A549 (cell line): ENCODE measurements at regions not wholly inside any gene's neighbourhood (a gene's known extent, or its start where the extent isn't known, plus 50 kb on each side); places are given as distances from the start of the nearest gene placed in this dataset.

ENCODE experiments used
- ATAC-seq, 2 experiments: fragments of 200-7000 bp in 1 of 2; fragments of >200 bp in 1 of 2; cut with Nextera tagmentation in 1 of 2; cut with Tn5 transposase in 1 of 2; 3 replicates each; pipeline versions ENCODE4 v1.8.0 to v1.9.1; 2018 to 2020; ENCODE audit warnings: mild to moderate bottlenecking in 1 of 2, moderate library complexity in 1 of 2
- CTCF ChIA-PET: fragments of 300-600 bp; sonication (Branson Sonifier 250); formaldehyde crosslinking; extraction: SDS; loops from one replicate; lab custom pipeline; 2021; ENCODE audit warnings: antibody characterized with exemption, inconsistent platforms; lab: Yijun Ruan, JAX
- POLR2A ChIA-PET: fragments of 350-600 bp; formaldehyde crosslinking; extraction: SDS; loops from one replicate; lab custom pipeline; 2021; ENCODE audit warnings: antibody characterized with exemption, inconsistent platforms; lab: Yijun Ruan, JAX
- DNase-seq, 2 experiments: peaks; one replicate each; pipeline versions ENCODE4 v3.0.0 to v3.0.0-alpha.2; 2011 to 2016; ENCODE audit warnings: low read depth in 1 of 2, low spot score in 1 of 2
- FAIRE-seq: peaks from 2 replicates; lab custom pipeline; 2011; peaks lifted over from hg19 to GRCh38; lab: Jason Lieb, UNC
- H3K27ac ChIP-seq, 2 experiments: fragments of >200 bp; sonication (Bioruptor Twin); formaldehyde crosslinking; 3 replicates each; pipeline ENCODE4 v1.5.1; 2016 to 2017
- H3K4me1 ChIP-seq: fragments of >200 bp; sonication (Bioruptor Twin); formaldehyde crosslinking; 3 replicates; pipeline ENCODE4 v1.6.1; 2016
- H3K4me2 ChIP-seq: fragments of >200 bp; sonication (Bioruptor Twin); formaldehyde crosslinking; 3 replicates; pipeline ENCODE4 v1.6.1; 2016
- H3K4me3 ChIP-seq: fragments of >200 bp; sonication (Bioruptor Twin); formaldehyde crosslinking; 3 replicates; pipeline ENCODE4 v1.5.1; 2016
- H3K9me3 ChIP-seq: fragments of >200 bp; sonication (Bioruptor Twin); formaldehyde crosslinking; 3 replicates; pipeline ENCODE4 v1.6.1; 2016
- CEBPB ChIP-seq, 2 experiments: fragments of >200 bp in 1 of 2; sonication (Bioruptor Twin) in 1 of 2; formaldehyde crosslinking in 1 of 2; IDR thresholded peaks; 2 replicates each; pipeline ENCODE4 v1.6.1; 2012 to 2016
- CHD2 ChIP-seq: fragments of 150-350 bp; IDR thresholded peaks from 2 replicates; pipeline ENCODE4 v1.6.1; 2014; ENCODE audit warnings: low read length; ENCODE audit not compliant: partially characterized antibody
- EHMT2 ChIP-seq: fragments of 200-600 bp; sonication (generic); IDR thresholded peaks from 2 replicates; pipeline ENCODE4 v1.6.1; 2016; ENCODE audit warnings: antibody characterized with exemption, low read depth, mild to moderate bottlenecking, moderate library complexity
- FOXS1 ChIP-seq: fragments of 250-450 bp; sonication (Bioruptor Pico); IDR thresholded peaks from 2 replicates; pipeline ENCODE4 v1.5.0; 2020; ENCODE audit warnings: mild to moderate bottlenecking, moderate library complexity
- HDAC2 ChIP-seq: fragments of 200-600 bp; sonication (generic); IDR thresholded peaks from 2 replicates; pipeline ENCODE4 v1.6.1; 2016
- HEYL ChIP-seq: fragments of 250-450 bp; sonication (Bioruptor Pico); IDR thresholded peaks from 2 replicates; pipeline ENCODE4 v1.8.0; 2021; ENCODE audit warnings: mild to moderate bottlenecking, moderate library complexity
- HOXB13 ChIP-seq: fragments of 250-450 bp; sonication (Bioruptor Pico); IDR thresholded peaks from 2 replicates; pipeline ENCODE4 v1.5.0; 2020; ENCODE audit warnings: low read depth, mild to moderate bottlenecking, moderate library complexity
- HOXB5 ChIP-seq: fragments of 250-450 bp; sonication (Bioruptor Pico); IDR thresholded peaks from 2 replicates; pipeline ENCODE4 v1.5.0; 2020; ENCODE audit warnings: mild to moderate bottlenecking, moderate library complexity
- KDM5A ChIP-seq: fragments of 200-600 bp; sonication (generic); IDR thresholded peaks from 2 replicates; pipeline ENCODE4 v1.6.1; 2016; ENCODE audit warnings: antibody characterized with exemption, mild to moderate bottlenecking
- MYC ChIP-seq: IDR thresholded peaks from 2 replicates; pipeline ENCODE4 v1.6.1; 2012; ENCODE audit warnings: mild to moderate bottlenecking, inconsistent platforms, low read length, improper control_type of control experiment, borderline replicate concordance
- NFE2L2 ChIP-seq: fragments of 150-350 bp; conservative IDR thresholded peaks from 2 replicates; pipeline ENCODE4 v1.6.1; 2014; ENCODE audit warnings: low read length
- PHF8 ChIP-seq: fragments of 200-600 bp; sonication (generic); IDR thresholded peaks from 2 replicates; pipeline ENCODE4 v1.6.1; 2016; ENCODE audit warnings: low read depth, mild to moderate bottlenecking, antibody characterized with exemption, moderate library complexity, borderline replicate concordance
- POLR2AphosphoS2 ChIP-seq: conservative IDR thresholded peaks from 2 replicates; pipeline ENCODE4 v1.6.1; 2012; ENCODE audit warnings: low read length, improper control_type of control experiment, inconsistent platforms
- RAD21 ChIP-seq, 2 experiments: fragments of >200 bp in 1 of 2; sonication (Bioruptor Twin) in 1 of 2; formaldehyde crosslinking in 1 of 2; IDR thresholded peaks in 1 of 2; conservative IDR thresholded peaks in 1 of 2; 2 replicates in 1 of 2; 3 replicates in 1 of 2; pipeline ENCODE4 v1.6.1; 2012 to 2018; ENCODE audit warnings: inconsistent platforms in 1 of 2
- RCOR1 ChIP-seq: fragments of 150-350 bp; IDR thresholded peaks from 2 replicates; pipeline ENCODE4 v1.6.1; 2014; ENCODE audit warnings: antibody characterized with exemption, low read length, low read depth
- TFCP2L1 ChIP-seq: fragments of 250-450 bp; sonication (Bioruptor Pico); IDR thresholded peaks from 2 replicates; pipeline ENCODE4 v1.5.0; 2021; ENCODE audit warnings: mild to moderate bottlenecking
- TP53 ChIP-seq: fragments of 250-450 bp; sonication (Bioruptor Pico); IDR thresholded peaks from 2 replicates; pipeline ENCODE4 v1.5.0; 2021; ENCODE audit warnings: mild to moderate bottlenecking, moderate library complexity
- ZFP36 ChIP-seq: fragments of 450-650 bp; IDR thresholded peaks from 2 replicates; pipeline ENCODE4 v1.6.1; 2014; ENCODE audit warnings: borderline replicate concordance; ENCODE audit not compliant: partially characterized antibody
- ZSCAN20 ChIP-seq: fragments of 250-450 bp; sonication (Bioruptor Pico); IDR thresholded peaks from 2 replicates; pipeline ENCODE4 v1.8.0; 2022; ENCODE audit warnings: mild to moderate bottlenecking, moderate library complexity
- WGBS: methylation state at CpG from one replicate; pipeline ENCODE4 v1.1.6; 2017; ENCODE audit errors: missing lambda C conversion rate; 5-methylcytosine and 5-hydroxymethylcytosine counted together
- TF ChIP-seq, protein P1 (sequence below): fragments of >200 bp; sonication (Bioruptor Twin); formaldehyde crosslinking; IDR thresholded peaks from 2 replicates; pipeline ENCODE4 v1.6.1; 2016
- TF ChIP-seq, protein P2 (sequence below): fragments of 250-450 bp; sonication (Bioruptor Pico); IDR thresholded peaks from 2 replicates; pipeline ENCODE4 v1.5.0; 2021; ENCODE audit warnings: mild to moderate bottlenecking, moderate library complexity, borderline replicate concordance

DNA sequence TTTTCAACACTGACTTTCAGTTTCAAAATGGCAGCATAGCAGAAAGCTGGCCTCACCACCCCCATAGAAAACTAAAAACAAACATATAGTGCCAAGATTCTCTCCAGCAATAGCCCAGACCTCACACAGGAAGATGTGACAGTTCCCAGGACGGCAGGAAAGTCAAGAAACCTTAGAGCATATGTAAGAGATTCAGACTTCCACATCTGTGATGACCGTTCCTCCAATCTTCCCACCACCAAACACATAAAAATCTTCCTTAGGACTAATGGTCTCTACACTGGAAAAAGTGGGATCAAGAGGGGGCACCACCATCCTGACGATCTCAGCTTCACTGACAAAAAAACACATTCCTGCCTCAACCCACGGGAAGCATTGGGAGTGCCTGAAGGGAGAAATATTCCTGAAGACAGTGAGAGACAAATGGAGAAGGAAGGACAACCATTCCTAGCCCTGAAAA lies 134.1 kb upstream of the CPXCR1 start:
- FAIRE-seq (no peak), ATAC-seq (no peak), DNase-seq (no peak)
- Histone ChIP-seq H3K27ac (no peak overlapping the region), H3K4me2 (no peak overlapping the region), H3K9me3 (no peaks in the 10 kb centered on the region), H3K4me1 (no peaks in the 10 kb centered on the region), H3K4me3 (no peak overlapping the region)
- POLR2A ChIA-PET = no interaction called here
- CTCF ChIA-PET = no interaction called here
- no peak for TF ChIP-seq CEBPB (IDR thresholded peaks at IDR 0.05)
- TF ChIP-seq FOXS1 = no peak
- peak; percentile 72; the same call in 1 of the 2 replicates for TF ChIP-seq EHMT2
- TF ChIP-seq, all 56 proteins: peak for 1
- 7% methylated on average over 4 of the region's 4 CpGs for WGBS

DNA sequence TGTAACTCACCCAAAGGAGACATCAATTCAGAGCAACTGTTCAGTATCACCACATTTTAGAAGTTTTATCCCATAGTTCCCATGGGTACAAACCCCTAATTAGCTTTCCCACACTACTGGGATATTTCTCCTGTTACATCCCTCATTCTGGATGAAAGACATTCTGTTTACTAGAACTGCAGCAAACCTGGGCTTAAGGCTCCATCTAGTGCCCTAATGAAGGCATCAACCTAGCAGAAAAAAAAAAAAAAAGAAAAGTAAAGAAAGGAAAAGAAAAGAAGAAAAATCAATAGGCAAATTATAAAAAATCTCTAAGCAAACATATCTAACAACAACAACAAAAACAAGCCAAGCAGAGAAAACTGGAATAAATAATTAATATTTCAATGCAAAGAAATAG lies 133.7 kb upstream of the CPXCR1 start:
- CTCF ChIA-PET = no interaction called here
- DNase-seq (peak in 1 of 2 experiments; percentile 10), ATAC-seq (no peak), FAIRE-seq (no peak)
- no peaks in the 10 kb centered on the region for H3K4me1 ChIP-seq
- H3K4me2 ChIP-seq = no peak overlapping the region
- no peak overlapping the region for H3K4me3 ChIP-seq
- no peak overlapping the region for H3K27ac ChIP-seq
- TF ChIP-seq RAD21 (conservative IDR thresholded peaks at IDR 0.05 in 1 of 2, IDR thresholded peaks at IDR 0.05 in 1 of 2) (peak; percentile 32 to 62; a peak in 3 of 5 replicates), KDM5A (no peak)
- POLR2A ChIA-PET = no interaction called here
- no peaks in the 10 kb centered on the region for H3K9me3 ChIP-seq

DNA sequence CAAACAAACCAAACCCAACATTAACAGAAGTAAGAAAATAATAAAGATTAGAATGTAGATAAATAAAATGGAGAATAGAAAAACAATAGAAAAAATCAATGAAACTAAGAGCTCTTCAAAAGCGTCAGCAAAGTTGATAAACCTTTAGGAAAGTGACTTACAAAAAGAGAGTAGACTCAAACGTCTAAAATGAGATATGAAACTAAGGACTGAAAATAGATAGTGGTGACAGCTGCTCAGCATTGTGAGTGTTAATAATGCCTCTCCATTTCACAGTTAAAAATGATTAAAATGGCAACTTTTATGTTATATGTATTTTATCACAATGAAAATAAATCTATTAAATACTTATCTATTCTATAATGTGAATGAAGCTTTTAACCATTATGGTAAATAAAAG lies 125.7 kb upstream of the CPXCR1 start:
- FAIRE-seq (no peak), ATAC-seq (no peak), DNase-seq (no peak)
- Histone ChIP-seq H3K4me1 (no peaks in the 10 kb centered on the region), H3K4me3 (no peak overlapping the region), H3K4me2 (no peak overlapping the region), H3K27ac (no peak overlapping the region), H3K9me3 (no peaks in the 10 kb centered on the region)
- ChIA-PET POLR2A (no interaction called here), CTCF (no interaction called here)
- WGBS = 9% methylated on average over 2 of the region's 2 CpGs
- TF ChIP-seq ZSCAN20 (CRISPR knock-in tag) (no peak), RCOR1 (no peak), HOXB13 (CRISPR knock-in tag) (no peak), HEYL (CRISPR knock-in tag) (no peak), HOXB5 (no peak), HDAC2 (no peak), KDM5A (no peak), CHD2 (no peak), FOXS1 (no peak), PHF8 (no peak), TFCP2L1 (CRISPR knock-in tag) (no peak), EHMT2 (no peak), MYC (no peak), TP53 (CRISPR knock-in tag) (no peak)
- TF ChIP-seq, protein P1, sequence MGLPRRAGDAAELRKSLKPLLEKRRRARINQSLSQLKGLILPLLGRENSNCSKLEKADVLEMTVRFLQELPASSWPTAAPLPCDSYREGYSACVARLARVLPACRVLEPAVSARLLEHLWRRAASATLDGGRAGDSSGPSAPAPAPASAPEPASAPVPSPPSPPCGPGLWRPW = no peak
- TF ChIP-seq, protein P2, sequence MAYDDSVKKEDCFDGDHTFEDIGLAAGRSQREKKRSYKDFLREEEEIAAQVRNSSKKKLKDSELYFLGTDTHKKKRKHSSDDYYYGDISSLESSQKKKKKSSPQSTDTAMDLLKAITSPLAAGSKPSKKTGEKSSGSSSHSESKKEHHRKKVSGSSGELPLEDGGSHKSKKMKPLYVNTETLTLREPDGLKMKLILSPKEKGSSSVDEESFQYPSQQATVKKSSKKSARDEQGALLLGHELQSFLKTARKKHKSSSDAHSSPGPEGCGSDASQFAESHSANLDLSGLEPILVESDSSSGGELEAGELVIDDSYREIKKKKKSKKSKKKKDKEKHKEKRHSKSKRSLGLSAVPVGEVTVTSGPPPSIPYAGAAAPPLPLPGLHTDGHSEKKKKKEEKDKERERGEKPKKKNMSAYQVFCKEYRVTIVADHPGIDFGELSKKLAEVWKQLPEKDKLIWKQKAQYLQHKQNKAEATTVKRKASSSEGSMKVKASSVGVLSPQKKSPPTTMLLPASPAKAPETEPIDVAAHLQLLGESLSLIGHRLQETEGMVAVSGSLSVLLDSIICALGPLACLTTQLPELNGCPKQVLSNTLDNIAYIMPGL (CRISPR knock-in tag) = no peak

DNA sequence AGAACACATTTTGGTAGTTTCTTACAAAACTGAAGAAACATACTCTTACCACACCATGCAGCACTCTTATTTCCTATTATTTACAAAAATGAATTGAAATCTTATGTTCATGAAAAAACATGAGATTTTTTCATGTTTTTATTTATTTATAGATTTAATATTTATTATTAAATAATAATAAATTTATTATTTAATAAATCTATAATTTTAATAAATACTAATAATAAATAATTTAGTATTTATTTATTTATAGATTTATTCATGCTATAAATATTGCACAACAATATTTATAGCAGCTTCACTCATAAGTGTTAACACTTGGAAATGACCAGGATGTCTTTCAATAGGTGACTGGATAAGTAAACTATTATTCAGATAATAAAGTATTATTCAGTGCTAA lies 91.6 kb upstream of the CPXCR1 start:
- Histone ChIP-seq H3K9me3 (no peaks in the 10 kb centered on the region), H3K4me3 (no peak overlapping the region), H3K4me1 (no peaks in the 10 kb centered on the region), H3K27ac (no peak overlapping the region), H3K4me2 (no peak overlapping the region)
- ATAC-seq = no peak
- FAIRE-seq = no peak
- CTCF ChIA-PET = no interaction called here
- no peak for TF ChIP-seq NFE2L2
- TF ChIP-seq ZFP36 = no peak
- TF ChIP-seq POLR2AphosphoS2 = no peak
- DNase-seq = no peak
- POLR2A ChIA-PET = no interaction called here
